HL-60 (cell line): ENCODE measurements at regions not wholly inside any gene's neighbourhood (a gene's known extent, or its start where the extent isn't known, plus 50 kb on each side); places are given as distances from the start of the nearest gene placed in this dataset.

ENCODE experiments used
- DNase-seq, 2 experiments: peaks; one replicate each; pipeline ENCODE4 v3.0.0-alpha.2; 2010 to 2020; ENCODE audit warnings: low read depth in 1 of 2, low spot score in 1 of 2
- H3K27ac ChIP-seq: fragments of 250-450 bp; sonication (Bioruptor Pico); replicated peaks from 2 replicates; pipeline ENCODE4 v1.5.1; 2020; ENCODE audit warnings: mild to moderate bottlenecking, moderate library complexity
- H3K27me3 ChIP-seq: fragments of 250-450 bp; sonication (Bioruptor Pico); 2 replicates; pipeline ENCODE4 v1.5.1; 2021; ENCODE audit warnings: mild to moderate bottlenecking, moderate library complexity; ENCODE audit not compliant: insufficient read depth, poor library complexity, severe bottlenecking
- H3K4me3 ChIP-seq: replicated peaks from 2 replicates; pipeline ENCODE4 v1.5.1; 2011; ENCODE audit warnings: mild to moderate bottlenecking, control low read depth, low read length; ENCODE audit not compliant: insufficient read depth
- CTCF ChIP-seq: IDR thresholded peaks from one replicate; pipeline ENCODE4 v1.5.1; 2011; ENCODE audit warnings: low read length, control low read depth, inconsistent platforms; ENCODE audit not compliant: insufficient read depth
- GABPA ChIP-seq: IDR thresholded peaks from 2 replicates; pipeline ENCODE4 v1.6.1; 2012; ENCODE audit warnings: low read depth
- POLR2AphosphoS5 ChIP-seq: IDR thresholded peaks from 2 replicates; pipeline ENCODE4 v1.6.1; 2012; ENCODE audit warnings: low read depth
- REST ChIP-seq: IDR thresholded peaks from 2 replicates; pipeline ENCODE4 v1.6.1; 2012; ENCODE audit warnings: low read depth; ENCODE audit not compliant: insufficient replicate concordance
- SPI1 ChIP-seq: IDR thresholded peaks from 2 replicates; pipeline ENCODE4 v1.6.1; 2012; ENCODE audit warnings: low read depth, mild to moderate bottlenecking, borderline replicate concordance

- Histone ChIP-seq H3K4me3 (no peak overlapping the region), H3K27ac (no peak overlapping the region), H3K27me3 (no peaks in the 10 kb centered on the region)
- TF ChIP-seq CTCF, result no peak
- no peak for TF ChIP-seq GABPA
- TF ChIP-seq REST, result no peak
- TF ChIP-seq SPI1, result no peak
- TF ChIP-seq POLR2AphosphoS5, result no peak
- DNase-seq, result no peak
Measured at GRCh38 chr3:20346369-20346768, 160.4 kb upstream of the SGO1 start.

- TF ChIP-seq CTCF (no peak), REST (no peak), POLR2AphosphoS5 (no peak), SPI1 (no peak), GABPA (no peak)
- H3K27ac ChIP-seq, result no peak overlapping the region
- no peaks in the 10 kb centered on the region for H3K27me3 ChIP-seq
- no peak for DNase-seq
- no peak overlapping the region for H3K4me3 ChIP-seq
Measured at GRCh38 chr3:20344400-20344959, 158.5 kb upstream of the SGO1 start.

GRCh38 chr3:20343790-20344189, 157.8 kb upstream of the SGO1 start:
- Histone ChIP-seq H3K4me3 (no peak overlapping the region), H3K27ac (no peak overlapping the region), H3K27me3 (no peaks in the 10 kb centered on the region)
- no peak for DNase-seq
- TF ChIP-seq GABPA (no peak), CTCF (no peak), POLR2AphosphoS5 (no peak), SPI1 (no peak), REST (no peak)
